B cell (primary cell): ENCODE measurements at regions not wholly inside any gene's neighbourhood (a gene's known extent, or its start where the extent isn't known, plus 50 kb on each side); places are given as distances from the start of the nearest gene placed in this dataset.

Experiments used
- ATAC-seq: fragments of 200-7000 bp; cut with Tn5 transposase; one replicate; pipeline ENCODE4 v1.10.0; 2021; ENCODE audit warnings: low read depth, mild to moderate bottlenecking, moderate number of reproducible peaks, moderate library complexity
- CTCF ChIA-PET: fragments of 350-600 bp; sonication (Branson Sonifier 250); formaldehyde crosslinking; loops from one replicate; lab custom pipeline; 2021; ENCODE audit warnings: antibody characterized with exemption, inconsistent platforms; lab: Charles Lee
- POLR2A ChIA-PET: fragments of 350-600 bp; sonication (Branson Sonifier 250); formaldehyde crosslinking; loops from one replicate; lab custom pipeline; 2021; ENCODE audit warnings: antibody characterized with exemption; lab: Charles Lee
- DNase-seq: peaks from one replicate; pipeline ENCODE4 v3.0.0; 2013
- H2AFZ ChIP-seq: 2 replicates; pipeline ENCODE4 v1.6.1; 2012; ENCODE audit warnings: mild to moderate bottlenecking, low read depth, low read length; ENCODE audit not compliant: insufficient read depth, poor library complexity, severe bottlenecking
- H3K27ac ChIP-seq, 2 donors: 1 replicate in 1 of 2; 2 replicates in 1 of 2; pipeline ENCODE4 v1.5.1; 2012 to 2013; ENCODE audit warnings: low read length in 2 of 2, mild to moderate bottlenecking in 2 of 2, moderate library complexity in 1 of 2
- H3K27me3 ChIP-seq, 4 experiments: fragments of 200-600 bp in 1 of 4; sonication (generic) in 1 of 4; replicated peaks in 1 of 4; 1 replicate in 2 of 4; 2 replicates in 2 of 4; pipeline versions ENCODE4 v1.6.1 to v1.7.0; 2013 to 2016; ENCODE audit warnings: low read length in 3 of 4, mild to moderate bottlenecking in 2 of 4, mixed read lengths in 1 of 4, moderate library complexity in 1 of 4; ENCODE audit not compliant: insufficient read depth in 4 of 4, control insufficient read depth in 3 of 4; ENCODE audit errors: control extremely low read depth in 1 of 4
- H3K36me3 ChIP-seq, 2 experiments: replicated peaks in 1 of 2; 1 replicate in 1 of 2; 2 replicates in 1 of 2; pipeline versions ENCODE4 v1.6.1 to v1.7.1; 2013; ENCODE audit warnings: low read length in 1 of 2; ENCODE audit not compliant: insufficient read depth in 2 of 2, control insufficient read depth in 1 of 2; ENCODE audit errors: control extremely low read depth in 1 of 2, extremely low read depth in 1 of 2
- H3K4me1 ChIP-seq, 2 donors: fragments of 200-600 bp in 1 of 2; sonication (generic) in 1 of 2; 1 replicate in 1 of 2; 2 replicates in 1 of 2; pipeline versions ENCODE4 v1.5.1 to v1.6.1; 2013 to 2017; ENCODE audit warnings: low read length in 2 of 2; ENCODE audit not compliant: control insufficient read depth in 2 of 2, insufficient read depth in 2 of 2
- H3K4me2 ChIP-seq: replicated peaks from 2 replicates; pipeline ENCODE3; 2012; ENCODE audit warnings: mild to moderate bottlenecking, low read depth, low read length; ENCODE audit not compliant: poor library complexity, severe bottlenecking
- H3K4me3 ChIP-seq, 5 experiments: fragments of 200-600 bp in 1 of 5; sonication (generic) in 1 of 5; 1 replicate in 3 of 5; 2 replicates in 2 of 5; pipeline versions ENCODE4 v1.5.1 to v1.7.0; 2011 to 2016; ENCODE audit warnings: low read length in 4 of 5, mild to moderate bottlenecking in 4 of 5, low read depth in 2 of 5, control low read depth in 1 of 5, moderate library complexity in 1 of 5; ENCODE audit not compliant: insufficient read depth in 1 of 5; ENCODE audit errors: control extremely low read depth in 1 of 5, extremely low read depth in 1 of 5
- H3K79me2 ChIP-seq: fragments of 200-600 bp; sonication (generic); one replicate; pipeline ENCODE4 v1.6.0; 2016; ENCODE audit warnings: low read length; ENCODE audit not compliant: control insufficient read depth, insufficient read depth
- H3K9ac ChIP-seq: fragments of 200-600 bp; sonication (generic); 2 replicates; pipeline ENCODE4 v1.6.1; 2017; ENCODE audit warnings: mild to moderate bottlenecking, low read length, moderate library complexity
- H3K9me3 ChIP-seq, 3 donors: one replicate each; pipeline versions ENCODE4 v1.6.1 to v1.7.1; 2013; ENCODE audit warnings: low read length in 2 of 3; ENCODE audit not compliant: control insufficient read depth in 2 of 3, insufficient read depth in 1 of 3; ENCODE audit errors: control extremely low read depth in 1 of 3
- H4K20me1 ChIP-seq: 2 replicates; pipeline ENCODE4 v1.6.0; 2012; ENCODE audit warnings: mild to moderate bottlenecking, low read length; ENCODE audit not compliant: insufficient read depth, control insufficient read depth, poor library complexity, severe bottlenecking
- H3K27ac Mint-ChIP-seq: one replicate; pipeline ENCODE4 v1.8.0; 2021; ENCODE audit warnings: mixed read lengths
- H3K27me3 Mint-ChIP-seq: one replicate; pipeline ENCODE4 v1.8.0; 2021; ENCODE audit warnings: mixed read lengths
- H3K4me1 Mint-ChIP-seq: one replicate; pipeline ENCODE4 v1.8.0; 2021; ENCODE audit warnings: mixed read lengths
- H3K4me3 Mint-ChIP-seq: one replicate; pipeline ENCODE4 v1.8.0; 2021; ENCODE audit warnings: mixed read lengths
- H3K9me3 Mint-ChIP-seq: one replicate; pipeline ENCODE4 v1.8.0; 2022; ENCODE audit warnings: mixed read lengths; ENCODE audit not compliant: insufficient read depth
- CTCF ChIP-seq: fragments of 200-600 bp; IDR thresholded peaks from one replicate; pipeline ENCODE4 v1.8.0; 2022; ENCODE audit warnings: antibody characterized with exemption, mild to moderate bottlenecking
- EZH2 ChIP-seq: IDR thresholded peaks from 2 replicates; pipeline ENCODE4 v1.6.1; 2012; ENCODE audit warnings: borderline replicate concordance, low read depth, mild to moderate bottlenecking, moderate library complexity, low read length; ENCODE audit not compliant: insufficient read depth, poor library complexity, severe bottlenecking
- WGBS: methylation state at CpG from one replicate; pipeline ENCODE4 v1.1.5; 2013; ENCODE audit warnings: missing lambda C conversion rate; ENCODE audit not compliant: insufficient coverage; 5-methylcytosine and 5-hydroxymethylcytosine counted together
- intact Hi-C: fragments of 100-400 bp; cut with micrococcal nuclease; formaldehyde crosslinking; loops from one replicate; pipeline ENCODE4 v1.10.0; 2022

- no peak for DNase-seq
- no peaks in the 10 kb centered on the region for H4K20me1 ChIP-seq
- Mint-ChIP-seq H3K9me3 (peaks cover 4% of the 10 kb centered on the region), H3K4me1 (no peaks in the 10 kb centered on the region), H3K4me3 (no peak overlapping the region), H3K27me3 (no peaks in the 10 kb centered on the region), H3K27ac (no peak overlapping the region)
- H3K9ac ChIP-seq, result no peak overlapping the region
- WGBS, result 100% methylated on average over 1 of the region's 3 CpGs
- no peaks in the 10 kb centered on the region for H3K27me3 ChIP-seq
- no peak for ATAC-seq
- no peaks in the 10 kb centered on the region for H3K9me3 ChIP-seq
- intact Hi-C loops, result no loop called here
- no peak overlapping the region for H2AFZ ChIP-seq
- CTCF ChIA-PET, result interaction anchor here (0.7 kb wide), 1 partner anchor 64 kb away, joined by 3 read pairs; no protein-coding TSS in a partner anchor
- H3K4me1 ChIP-seq, result no peaks in the 10 kb centered on the region
- no peak overlapping the region for H3K4me2 ChIP-seq
- no peak overlapping the region for H3K27ac ChIP-seq
- TF ChIP-seq CTCF, result no peak
- TF ChIP-seq EZH2, result no peak
- no peak overlapping the region for H3K4me3 ChIP-seq
- H3K79me2 ChIP-seq, result no peaks in the 10 kb centered on the region
- POLR2A ChIA-PET, result no interaction called here
- no peaks in the 10 kb centered on the region for H3K36me3 ChIP-seq
Observed at GRCh38 chr13:61857198-61857597, 441.5 kb upstream of the PCDH20 start.

GRCh38 chr13:61852116-61852619 is 436.5 kb upstream of the PCDH20 start:
- H3K4me2 ChIP-seq, result no peak overlapping the region
- H3K4me1 ChIP-seq, result no peaks in the 10 kb centered on the region
- ATAC-seq (no peak), DNase-seq (no peak)
- H3K27me3 ChIP-seq, result no peaks in the 10 kb centered on the region
- Mint-ChIP-seq H3K27ac (no peak overlapping the region), H3K9me3 (peaks cover 4% of the 10 kb centered on the region), H3K4me3 (no peak overlapping the region), H3K4me1 (no peaks in the 10 kb centered on the region), H3K27me3 (no peaks in the 10 kb centered on the region)
- H3K9me3 ChIP-seq, result no peaks in the 10 kb centered on the region
- intact Hi-C loops, result no loop called here
- no peak overlapping the region for H2AFZ ChIP-seq
- POLR2A ChIA-PET, result no interaction called here
- H3K27ac ChIP-seq, result no peak overlapping the region
- H4K20me1 ChIP-seq, result no peaks in the 10 kb centered on the region
- no peak for TF ChIP-seq CTCF
- TF ChIP-seq EZH2, result no peak
- CTCF ChIA-PET, result no interaction called here
- H3K9ac ChIP-seq, result no peak overlapping the region
- no peak overlapping the region for H3K4me3 ChIP-seq
- no peaks in the 10 kb centered on the region for H3K36me3 ChIP-seq
- H3K79me2 ChIP-seq, result no peaks in the 10 kb centered on the region
- WGBS, result 96% methylated on average over 3 of the region's 5 CpGs
